HepG2 (cell line): ENCODE measurements at regions not wholly inside any gene's neighbourhood (a gene's known extent, or its start where the extent isn't known, plus 50 kb on each side); places are given as distances from the start of the nearest gene placed in this dataset.

Experiments
- ATF2 ChIP-seq: sonication (generic); formaldehyde crosslinking; IDR thresholded peaks from 2 replicates; pipeline ENCODE4 v1.4.0; 2020; ENCODE audit warnings: missing genetic modification reagents
- BCL6 ChIP-seq: IDR thresholded peaks from 2 replicates; pipeline ENCODE4 v1.6.1; 2016; ENCODE audit warnings: missing genetic modification reagents, missing compliant biosample characterization
- CHCHD3 ChIP-seq: sonication (generic); formaldehyde crosslinking; IDR thresholded peaks from 2 replicates; pipeline ENCODE4 v1.8.0; 2022; ENCODE audit warnings: mild to moderate bottlenecking, missing genetic modification reagents, moderate library complexity
- CSRNP1 ChIP-seq: sonication (generic); formaldehyde crosslinking; IDR thresholded peaks from 2 replicates; pipeline ENCODE4 v1.8.1; 2023; ENCODE audit warnings: mild to moderate bottlenecking, missing genetic modification reagents
- ELF4 ChIP-seq: sonication (generic); formaldehyde crosslinking; IDR thresholded peaks from 2 replicates; pipeline ENCODE4 v1.5.0; 2020; ENCODE audit warnings: missing genetic modification reagents, mild to moderate bottlenecking, moderate library complexity, borderline replicate concordance
- GABPB1 ChIP-seq: IDR thresholded peaks from 2 replicates; pipeline ENCODE4 v1.6.1; 2016; ENCODE audit warnings: mild to moderate bottlenecking, missing genetic modification reagents, moderate library complexity, missing compliant biosample characterization
- HDAC1 ChIP-seq: sonication (generic); formaldehyde crosslinking; IDR thresholded peaks from 2 replicates; pipeline ENCODE4 v1.5.1; 2020; ENCODE audit warnings: mild to moderate bottlenecking, missing genetic modification reagents
- MAF1 ChIP-seq: sonication (generic); formaldehyde crosslinking; IDR thresholded peaks from 2 replicates; pipeline ENCODE4 v1.5.0; 2020; ENCODE audit warnings: missing genetic modification reagents, borderline replicate concordance
- MTF1 ChIP-seq: sonication (generic); formaldehyde crosslinking; IDR thresholded peaks from 2 replicates; pipeline ENCODE4 v1.5.0; 2020; ENCODE audit warnings: missing genetic modification reagents
- MYPOP ChIP-seq: sonication (generic); formaldehyde crosslinking; IDR thresholded peaks from 2 replicates; pipeline ENCODE4 v1.8.1; 2023; ENCODE audit warnings: mild to moderate bottlenecking, moderate library complexity, missing genetic modification reagents
- NKX3-1 ChIP-seq: sonication (generic); formaldehyde crosslinking; IDR thresholded peaks from 2 replicates; pipeline ENCODE4 v1.5.0; 2020; ENCODE audit warnings: missing genetic modification reagents
- SOX6 ChIP-seq, 2 experiments: fragments of 450-650 bp in 1 of 2; sonication (generic) in 1 of 2; formaldehyde crosslinking in 1 of 2; IDR thresholded peaks; 2 replicates each; pipeline versions ENCODE4 v1.4.0 to v1.6.1; 2017 to 2020; ENCODE audit warnings: antibody characterized with exemption in 1 of 2, mild to moderate bottlenecking in 1 of 2, missing genetic modification reagents in 1 of 2
- ZBTB10 ChIP-seq: sonication (generic); formaldehyde crosslinking; IDR thresholded peaks from 2 replicates; pipeline ENCODE4 v1.4.0; 2020; ENCODE audit warnings: missing genetic modification reagents, borderline replicate concordance
- ZFY ChIP-seq: sonication (generic); formaldehyde crosslinking; IDR thresholded peaks from 2 replicates; pipeline ENCODE4 v1.4.0; 2020; ENCODE audit warnings: missing genetic modification reagents
- ZNF136 ChIP-seq: sonication (generic); formaldehyde crosslinking; IDR thresholded peaks from 2 replicates; pipeline ENCODE4 v1.8.1; 2022; ENCODE audit warnings: low read depth, mild to moderate bottlenecking, moderate library complexity, missing genetic modification reagents
- ZNF275 ChIP-seq: sonication (generic); formaldehyde crosslinking; IDR thresholded peaks from 2 replicates; pipeline ENCODE4 v1.8.0; 2022; ENCODE audit warnings: missing genetic modification reagents, mild to moderate bottlenecking, inconsistent platforms, borderline replicate concordance
- ZNF574 ChIP-seq: sonication (generic); formaldehyde crosslinking; IDR thresholded peaks from 2 replicates; pipeline ENCODE4 v1.4.0; 2020; ENCODE audit warnings: missing genetic modification reagents
- ZNF652 ChIP-seq: IDR thresholded peaks from 2 replicates; pipeline ENCODE4 v1.6.1; 2016; ENCODE audit warnings: low read depth, borderline replicate concordance

GRCh38 chr2:43021791-43022509 lies 204.5 kb downstream of the ZFP36L2 start (continued):
- TF ChIP-seq ZBTB10 (CRISPR knock-in tag) (peak; percentile 61; the same call in 1 of the 2 replicates), CSRNP1 (CRISPR knock-in tag) (no peak), BCL6 (CRISPR knock-in tag) (no peak), SOX6 (IDR thresholded peaks at IDR 0.05) (no peak), SOX6 (CRISPR knock-in tag; IDR thresholded peaks at IDR 0.05) (peak; percentile 53), MYPOP (CRISPR knock-in tag) (no peak), ZNF136 (CRISPR knock-in tag) (no peak), GABPB1 (CRISPR knock-in tag) (peak; percentile 37; the same call in 1 of the 2 replicates), ZFY (CRISPR knock-in tag) (no peak), MTF1 (CRISPR knock-in tag) (no peak), ATF2 (no peak), ZNF652 (CRISPR knock-in tag) (no peak), CHCHD3 (CRISPR knock-in tag) (no peak), NKX3-1 (CRISPR knock-in tag) (no peak), ELF4 (CRISPR knock-in tag) (no peak), MAF1 (CRISPR knock-in tag) (no peak), HDAC1 (no peak), ZNF574 (CRISPR knock-in tag) (no peak), ZNF275 (CRISPR knock-in tag) (no peak)
